GM06990 (cell line): ENCODE measurements at regions not wholly inside any gene's neighbourhood (a gene's known extent, or its start where the extent isn't known, plus 50 kb on each side); places are given as distances from the start of the nearest gene placed in this dataset.
"Not testable (repeated sequence)": the region's sequence is repeated elsewhere in the genome, so short reads cannot be mapped to it uniquely, and the experiment has no call there.

Experiments
- DNase-seq: peaks from one replicate; pipeline ENCODE4 v3.0.0-alpha.2; 2011; ENCODE audit not compliant: insufficient read length; ENCODE audit errors: extremely low read depth
- H3K27me3 ChIP-seq: replicated peaks from 2 replicates; pipeline ENCODE4 v1.6.0; 2011; ENCODE audit warnings: low read length; ENCODE audit not compliant: control insufficient read depth, insufficient read depth
- H3K36me3 ChIP-seq: 2 replicates; pipeline ENCODE4 v1.5.1; 2011; ENCODE audit warnings: low read length; ENCODE audit not compliant: control insufficient read depth, insufficient read depth
- H3K4me3 ChIP-seq: replicated peaks from 2 replicates; pipeline ENCODE4 v1.5.1; 2011; ENCODE audit warnings: low read depth, mild to moderate bottlenecking, control low read depth, low read length
- CTCF ChIP-seq: IDR thresholded peaks from 2 replicates; pipeline ENCODE4 v1.5.1; 2011; ENCODE audit warnings: low read length, control low read depth, mild to moderate bottlenecking, inconsistent platforms; ENCODE audit not compliant: insufficient read depth, poor library complexity, severe bottlenecking

GRCh38 chr9:89853931-89854330 is 249.1 kb downstream of the GADD45G start:
- Histone ChIP-seq H3K4me3 (no peak overlapping the region), H3K27me3 (no peaks in the 10 kb centered on the region; the same call in 1 of the 2 replicates), H3K36me3 (no peaks in the 10 kb centered on the region)
- DNase-seq = no peak
- TF ChIP-seq CTCF = no peak

- no peaks in the 10 kb centered on the region for H3K36me3 ChIP-seq
- no peak for TF ChIP-seq CTCF
- H3K27me3 ChIP-seq = no peaks in the 10 kb centered on the region; the same call in 1 of the 2 replicates
- no peak overlapping the region for H3K4me3 ChIP-seq
- DNase-seq = no peak
These were observed 250.1 kb downstream of the GADD45G start for GRCh38 chr9:89854715-89855475.

GRCh38 chr9:89856296-89856695 is 251.5 kb downstream of the GADD45G start:
- H3K27me3 ChIP-seq, H3K36me3 ChIP-seq, DNase-seq, H3K4me3 ChIP-seq: not testable (repeated sequence)

GRCh38 chr9:89856950-89857349 is 252.1 kb downstream of the GADD45G start:
- not testable (repeated sequence) for H3K4me3 ChIP-seq, H3K36me3 ChIP-seq, DNase-seq, H3K27me3 ChIP-seq

- not testable (repeated sequence) for H3K27me3 ChIP-seq, H3K36me3 ChIP-seq, DNase-seq, H3K4me3 ChIP-seq
These were observed 255.0 kb downstream of the GADD45G start for GRCh38 chr9:89859842-89860241.

- not testable (repeated sequence) for H3K27me3 ChIP-seq, DNase-seq, H3K36me3 ChIP-seq
These were observed 256.6 kb downstream of the GADD45G start for GRCh38 chr9:89861371-89861770.

GRCh38 chr9:89862316-89862715 is 257.5 kb downstream of the GADD45G start:
- Histone ChIP-seq H3K27me3 (no peaks in the 10 kb centered on the region; the same call in 1 of the 2 replicates), H3K4me3 (no peak overlapping the region), H3K36me3 (no peaks in the 10 kb centered on the region)
- TF ChIP-seq CTCF = no peak
- DNase-seq = no peak

More at GRCh38 chr9:89861371-89861770, 256.6 kb downstream of the GADD45G start:
- H3K4me3 ChIP-seq = not testable (repeated sequence)

GRCh38 chr9:89863141-89863540 is 258.3 kb downstream of the GADD45G start:
- no peak overlapping the region for H3K4me3 ChIP-seq
- H3K27me3 ChIP-seq = no peaks in the 10 kb centered on the region; the same call in 1 of the 2 replicates
- TF ChIP-seq CTCF = no peak
- H3K36me3 ChIP-seq = no peaks in the 10 kb centered on the region
- DNase-seq = no peak
